ENCODE measurements at regions not wholly inside any gene's neighbourhood (a gene's known extent, or its start where the extent isn't known, plus 50 kb on each side); places are given as distances from the start of the nearest gene placed in this dataset.

GRCh38 chr3:34066999-34067398 is 268.6 kb downstream of the PDCD6IP start:
- H3K36me3 ChIP-seq = no peaks in the 10 kb centered on the region
- no peak overlapping the region for H3K4me3 ChIP-seq
- no peaks in the 10 kb centered on the region for H3K27me3 ChIP-seq
- DNase-seq (ENCODE audit: low spot score in 2 of 2) = no peak
- intact Hi-C loops (cut with DNase I) = no loop called here
- no peaks in the 10 kb centered on the region for H3K4me1 ChIP-seq
- H3K27ac ChIP-seq = no peak overlapping the region
- no peak for TF ChIP-seq CTCF (IDR thresholded peaks at IDR 0.05)
- H3K9me3 ChIP-seq = no peaks in the 10 kb centered on the region

GRCh38 chr3:34067536-34068051 is 269.2 kb downstream of the PDCD6IP start:
- DNase-seq (ENCODE audit: low spot score in 2 of 2) = no peak
- no peak overlapping the region for H3K4me3 ChIP-seq
- intact Hi-C loops (cut with DNase I) = no loop called here

GRCh38 chr3:34068505-34068904 is 270.1 kb downstream of the PDCD6IP start:
- Histone ChIP-seq H3K27ac (no peak overlapping the region), H3K4me3 (no peak overlapping the region), H3K4me1 (no peaks in the 10 kb centered on the region), H3K9me3 (no peaks in the 10 kb centered on the region), H3K27me3 (no peaks in the 10 kb centered on the region), H3K36me3 (no peaks in the 10 kb centered on the region)
- no peak for DNase-seq (ENCODE audit: low spot score in 2 of 2)
- intact Hi-C loops (cut with DNase I) = no loop called here
- TF ChIP-seq CTCF (IDR thresholded peaks at IDR 0.05) = no peak

More at GRCh38 chr3:34067536-34068051, 269.2 kb downstream of the PDCD6IP start:
- Histone ChIP-seq H3K27me3 (no peaks in the 10 kb centered on the region), H3K4me1 (no peaks in the 10 kb centered on the region), H3K9me3 (no peaks in the 10 kb centered on the region), H3K36me3 (no peaks in the 10 kb centered on the region), H3K27ac (no peak overlapping the region)
- no peak for TF ChIP-seq CTCF (IDR thresholded peaks at IDR 0.05)

- intact Hi-C loops (cut with DNase I) = no loop called here
- Histone ChIP-seq H3K4me1 (no peaks in the 10 kb centered on the region), H3K4me3 (no peak overlapping the region), H3K36me3 (no peaks in the 10 kb centered on the region), H3K27ac (no peak overlapping the region), H3K27me3 (no peaks in the 10 kb centered on the region), H3K9me3 (no peaks in the 10 kb centered on the region)
- TF ChIP-seq CTCF (IDR thresholded peaks at IDR 0.05) = no peak
- no peak for DNase-seq (ENCODE audit: low spot score in 2 of 2)
Measured at GRCh38 chr3:34070831-34071585, 272.6 kb downstream of the PDCD6IP start.

GRCh38 chr3:34072297-34072696 is 273.9 kb downstream of the PDCD6IP start:
- DNase-seq (ENCODE audit: low spot score in 2 of 2) = no peak
- H3K27ac ChIP-seq = no peak overlapping the region
- H3K4me1 ChIP-seq = no peaks in the 10 kb centered on the region
- H3K9me3 ChIP-seq = no peaks in the 10 kb centered on the region
- H3K4me3 ChIP-seq = no peak overlapping the region
- no peak for TF ChIP-seq CTCF (IDR thresholded peaks at IDR 0.05)
- no peaks in the 10 kb centered on the region for H3K36me3 ChIP-seq
- intact Hi-C loops (cut with DNase I) = no loop called here
- H3K27me3 ChIP-seq = no peaks in the 10 kb centered on the region

Measured in ascending aorta (tissue), 2 donors.